ENCODE measurements at regions not wholly inside any gene's neighbourhood (a gene's known extent, or its start where the extent isn't known, plus 50 kb on each side); places are given as distances from the start of the nearest gene placed in this dataset.

GRCh38 chr11:104529213-104529612, 365.3 kb upstream of the PDGFD start:
- Histone ChIP-seq H3K27ac (no peak overlapping the region), H3K4me3 (no peak overlapping the region)
- DNase-seq (ENCODE audit: low spot score): no peak
- TF ChIP-seq CTCF (IDR thresholded peaks at IDR 0.05): no peak

- H3K27ac ChIP-seq: no peak overlapping the region
- no peak for TF ChIP-seq CTCF (IDR thresholded peaks at IDR 0.05)
- H3K4me3 ChIP-seq: no peak overlapping the region
- no peak for DNase-seq (ENCODE audit: low spot score)
Measured at GRCh38 chr11:104526006-104526405, 362.1 kb upstream of the PDGFD start.

- Histone ChIP-seq H3K4me3 (no peak overlapping the region), H3K27ac (no peak overlapping the region)
- DNase-seq (ENCODE audit: low spot score): no peak
- TF ChIP-seq CTCF (IDR thresholded peaks at IDR 0.05): no peak
Measured at GRCh38 chr11:104525416-104525815, 361.5 kb upstream of the PDGFD start.

- Histone ChIP-seq H3K27ac (no peak overlapping the region), H3K4me3 (no peak overlapping the region)
- DNase-seq (ENCODE audit: low spot score): no peak
- TF ChIP-seq CTCF (IDR thresholded peaks at IDR 0.05): no peak
Measured at GRCh38 chr11:104524254-104524653, 360.3 kb upstream of the PDGFD start.

- Histone ChIP-seq H3K27ac (no peak overlapping the region), H3K4me3 (no peak overlapping the region)
- no peak for DNase-seq (ENCODE audit: low spot score)
- no peak for TF ChIP-seq CTCF (IDR thresholded peaks at IDR 0.05)
Measured at GRCh38 chr11:104523611-104524010, 359.7 kb upstream of the PDGFD start.

- no peak overlapping the region for H3K27ac ChIP-seq
- TF ChIP-seq CTCF (IDR thresholded peaks at IDR 0.05): no peak
- DNase-seq (ENCODE audit: low spot score): no peak
Measured at GRCh38 chr11:104522650-104523049, 358.7 kb upstream of the PDGFD start.

GRCh38 chr11:104522123-104522522, 358.2 kb upstream of the PDGFD start:
- no peak for TF ChIP-seq CTCF (IDR thresholded peaks at IDR 0.05)
- DNase-seq (ENCODE audit: low spot score): no peak
- Histone ChIP-seq H3K4me3 (no peak overlapping the region), H3K27ac (no peak overlapping the region)

More at GRCh38 chr11:104522650-104523049, 358.7 kb upstream of the PDGFD start:
- H3K4me3 ChIP-seq: no peak overlapping the region

All from coronary artery (tissue), 2 donors.